Astrocyte (in vitro differentiated cells and primary cell): ENCODE measurements at regions not wholly inside any gene's neighbourhood (a gene's known extent, or its start where the extent isn't known, plus 50 kb on each side); places are given as distances from the start of the nearest gene placed in this dataset.

Source experiments
- DNase-seq: peaks from one replicate; pipeline ENCODE4 v3.0.0-alpha.2; 2010; ENCODE audit warnings: low read depth
- FAIRE-seq: peaks from 2 replicates; lab custom pipeline; 2011; peaks lifted over from hg19 to GRCh38; lab: Jason Lieb, UNC
- H2AFZ ChIP-seq: 2 replicates; pipeline ENCODE4 v1.6.0; 2012; ENCODE audit warnings: low read depth, low read length, inconsistent platforms
- H3K27ac ChIP-seq: 2 replicates; pipeline ENCODE4 v1.5.1; 2011; ENCODE audit warnings: low read depth, low read length, inconsistent platforms
- H3K27me3 ChIP-seq: 2 replicates; pipeline ENCODE4 v1.6.0; 2011; ENCODE audit warnings: low read length, inconsistent platforms; ENCODE audit not compliant: insufficient read depth
- H3K36me3 ChIP-seq: 2 replicates; pipeline ENCODE4 v1.5.1; 2011; ENCODE audit warnings: low read length, inconsistent platforms; ENCODE audit not compliant: insufficient read depth
- H3K4me1 ChIP-seq: 2 replicates; pipeline ENCODE4 v1.5.1; 2011; ENCODE audit warnings: low read length, inconsistent platforms; ENCODE audit not compliant: insufficient read depth
- H3K4me2 ChIP-seq: 2 replicates; pipeline ENCODE4 v1.6.0; 2012; ENCODE audit warnings: low read length, inconsistent platforms
- H3K4me3 ChIP-seq: 2 replicates; pipeline ENCODE4 v1.5.1; 2011; ENCODE audit warnings: low read depth, mild to moderate bottlenecking, low read length, inconsistent platforms; ENCODE audit not compliant: insufficient read depth
- H3K79me2 ChIP-seq: 2 replicates; pipeline ENCODE4 v1.6.0; 2012; ENCODE audit warnings: mild to moderate bottlenecking, low read length, inconsistent platforms; ENCODE audit not compliant: insufficient read depth
- H3K9ac ChIP-seq: 2 replicates; pipeline ENCODE4 v1.6.0; 2012; ENCODE audit warnings: mild to moderate bottlenecking, low read length, inconsistent platforms
- H3K9me3 ChIP-seq: 2 replicates; pipeline ENCODE4 v1.5.1; 2012; ENCODE audit warnings: low read depth, mild to moderate bottlenecking, low read length, inconsistent platforms; ENCODE audit not compliant: insufficient read depth
- H4K20me1 ChIP-seq: 2 replicates; pipeline ENCODE4 v1.6.0; 2012; ENCODE audit warnings: low read length, inconsistent platforms; ENCODE audit not compliant: insufficient read depth
- H3K27ac Mint-ChIP-seq: one replicate; pipeline ENCODE4 v1.8.0; 2021; ENCODE audit warnings: mild to moderate bottlenecking, mixed read lengths; ENCODE audit not compliant: unreplicated experiment
- H3K27me3 Mint-ChIP-seq: one replicate; pipeline ENCODE4 v1.8.0; 2021; ENCODE audit warnings: low read depth, mixed read lengths; ENCODE audit not compliant: unreplicated experiment
- H3K36me3 Mint-ChIP-seq: one replicate; pipeline ENCODE4 v1.8.0; 2021; ENCODE audit warnings: low read depth, mixed read lengths; ENCODE audit not compliant: unreplicated experiment
- H3K4me1 Mint-ChIP-seq: one replicate; pipeline ENCODE4 v1.8.0; 2021; ENCODE audit warnings: low read depth, mixed read lengths; ENCODE audit not compliant: unreplicated experiment
- H3K4me3 Mint-ChIP-seq: one replicate; pipeline ENCODE4 v1.8.0; 2021; ENCODE audit warnings: mild to moderate bottlenecking, moderate library complexity, mixed read lengths; ENCODE audit not compliant: unreplicated experiment
- H3K9me3 Mint-ChIP-seq: one replicate; pipeline ENCODE4 v1.8.0; 2021; ENCODE audit warnings: mild to moderate bottlenecking, mixed read lengths; ENCODE audit not compliant: unreplicated experiment
- EZH2 ChIP-seq: IDR thresholded peaks from 2 replicates; pipeline ENCODE4 v1.6.1; 2012; ENCODE audit warnings: mild to moderate bottlenecking, low read length, inconsistent platforms; ENCODE audit not compliant: insufficient read depth
- TF ChIP-seq, protein P1 (sequence below): IDR thresholded peaks from 2 replicates; pipeline ENCODE4 v1.5.1; 2011; ENCODE audit warnings: low read depth, mild to moderate bottlenecking, inconsistent platforms, low read length, moderate library complexity; ENCODE audit not compliant: insufficient read depth

DNA sequence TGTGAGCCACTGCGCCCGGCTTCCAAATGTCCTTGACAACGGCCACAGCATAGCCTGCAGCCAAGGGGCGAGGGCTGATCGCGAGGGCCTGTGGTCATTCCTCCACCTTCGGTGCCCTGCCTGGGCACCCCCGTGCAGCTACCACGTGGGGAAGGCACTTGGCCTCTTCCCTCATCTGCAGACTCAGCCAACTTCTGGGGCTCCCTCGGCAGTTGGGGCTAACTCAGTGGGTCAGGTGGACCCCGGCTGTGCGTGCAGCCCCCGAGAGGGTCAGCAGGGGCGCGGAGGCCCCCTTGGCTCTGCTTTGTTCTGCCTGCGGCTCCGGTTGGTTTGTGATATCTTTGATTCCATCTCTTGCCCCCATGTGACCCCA is 52.9 kb upstream of the BHLHE23 start:
- H3K4me1 Mint-ChIP-seq: no peaks in the 10 kb centered on the region
- H3K9me3 Mint-ChIP-seq: peaks cover 4% of the 10 kb centered on the region
- no peak overlapping the region for H3K27ac Mint-ChIP-seq
- H4K20me1 ChIP-seq: peaks cover 11% of the 10 kb centered on the region
- no peak overlapping the region for H3K9ac ChIP-seq
- no peak overlapping the region for H3K4me2 ChIP-seq
- no peak overlapping the region for H2AFZ ChIP-seq
- H3K79me2 ChIP-seq: no peaks in the 10 kb centered on the region
- H3K27ac ChIP-seq: no peak overlapping the region
- TF ChIP-seq EZH2: no peak
- TF ChIP-seq, protein P1, sequence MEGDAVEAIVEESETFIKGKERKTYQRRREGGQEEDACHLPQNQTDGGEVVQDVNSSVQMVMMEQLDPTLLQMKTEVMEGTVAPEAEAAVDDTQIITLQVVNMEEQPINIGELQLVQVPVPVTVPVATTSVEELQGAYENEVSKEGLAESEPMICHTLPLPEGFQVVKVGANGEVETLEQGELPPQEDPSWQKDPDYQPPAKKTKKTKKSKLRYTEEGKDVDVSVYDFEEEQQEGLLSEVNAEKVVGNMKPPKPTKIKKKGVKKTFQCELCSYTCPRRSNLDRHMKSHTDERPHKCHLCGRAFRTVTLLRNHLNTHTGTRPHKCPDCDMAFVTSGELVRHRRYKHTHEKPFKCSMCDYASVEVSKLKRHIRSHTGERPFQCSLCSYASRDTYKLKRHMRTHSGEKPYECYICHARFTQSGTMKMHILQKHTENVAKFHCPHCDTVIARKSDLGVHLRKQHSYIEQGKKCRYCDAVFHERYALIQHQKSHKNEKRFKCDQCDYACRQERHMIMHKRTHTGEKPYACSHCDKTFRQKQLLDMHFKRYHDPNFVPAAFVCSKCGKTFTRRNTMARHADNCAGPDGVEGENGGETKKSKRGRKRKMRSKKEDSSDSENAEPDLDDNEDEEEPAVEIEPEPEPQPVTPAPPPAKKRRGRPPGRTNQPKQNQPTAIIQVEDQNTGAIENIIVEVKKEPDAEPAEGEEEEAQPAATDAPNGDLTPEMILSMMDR: no peak
- FAIRE-seq: no peak
- peaks cover 7% of the 10 kb centered on the region for H3K9me3 ChIP-seq
- H3K4me1 ChIP-seq: no peaks in the 10 kb centered on the region
- no peaks in the 10 kb centered on the region for H3K36me3 ChIP-seq
- H3K4me3 Mint-ChIP-seq: no peak overlapping the region
- no peak for DNase-seq
- peaks cover 24% of the 10 kb centered on the region for H3K27me3 Mint-ChIP-seq
- no peaks in the 10 kb centered on the region for H3K36me3 Mint-ChIP-seq
- H3K27me3 ChIP-seq: peaks cover 4% of the 10 kb centered on the region
- H3K4me3 ChIP-seq: no peak overlapping the region

DNA sequence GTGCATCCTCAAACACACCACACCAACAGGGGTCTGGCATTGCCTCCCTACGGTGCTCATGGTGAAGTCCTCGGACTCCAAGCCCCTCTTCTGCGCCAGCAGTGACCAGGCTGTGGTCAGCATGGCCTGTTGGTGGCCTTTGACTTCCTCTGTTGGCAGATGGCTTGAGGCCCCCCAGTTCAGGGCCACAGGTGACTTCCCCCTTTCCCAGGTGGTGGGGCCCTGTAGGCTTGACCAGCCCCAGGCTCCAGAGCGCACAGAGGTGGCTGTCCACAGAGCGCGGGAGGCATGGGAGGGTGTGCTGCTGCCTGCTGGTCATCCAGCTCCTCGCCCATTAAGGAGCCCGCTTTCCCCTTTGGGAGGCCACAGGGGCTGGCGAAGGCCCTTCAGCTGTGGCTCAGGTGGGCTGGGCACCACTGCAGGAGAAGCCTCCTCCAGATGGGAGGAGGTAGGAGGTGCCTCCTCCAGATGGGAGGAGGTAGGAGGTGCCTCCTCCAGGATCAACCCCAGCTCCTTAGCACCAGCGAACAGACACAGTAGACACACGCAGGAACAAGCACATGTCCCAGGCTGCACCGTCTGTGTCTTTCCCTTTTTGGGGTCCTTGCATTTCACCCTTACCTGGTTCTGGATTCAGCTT is 52.1 kb upstream of the BHLHE23 start:
- no peak for TF ChIP-seq EZH2
- H4K20me1 ChIP-seq: peaks cover 11% of the 10 kb centered on the region
- no peak overlapping the region for H3K9ac ChIP-seq
- FAIRE-seq (no peak), DNase-seq (no peak)
- peaks cover 22% of the 10 kb centered on the region for H3K27me3 Mint-ChIP-seq
- H3K4me1 ChIP-seq: no peaks in the 10 kb centered on the region
- H2AFZ ChIP-seq: no peak overlapping the region
- no peaks in the 10 kb centered on the region for H3K36me3 ChIP-seq
- no peak overlapping the region for H3K4me3 Mint-ChIP-seq
- H3K27ac ChIP-seq: no peak overlapping the region
- H3K9me3 Mint-ChIP-seq: peaks cover 4% of the 10 kb centered on the region
- no peak overlapping the region for H3K4me2 ChIP-seq
- H3K36me3 Mint-ChIP-seq: no peaks in the 10 kb centered on the region
- peaks cover 7% of the 10 kb centered on the region for H3K9me3 ChIP-seq
- H3K27me3 ChIP-seq: peaks cover 7% of the 10 kb centered on the region
- H3K4me3 ChIP-seq: no peak overlapping the region
- H3K4me1 Mint-ChIP-seq: no peaks in the 10 kb centered on the region
- H3K27ac Mint-ChIP-seq: no peak overlapping the region
- no peaks in the 10 kb centered on the region for H3K79me2 ChIP-seq

DNA sequence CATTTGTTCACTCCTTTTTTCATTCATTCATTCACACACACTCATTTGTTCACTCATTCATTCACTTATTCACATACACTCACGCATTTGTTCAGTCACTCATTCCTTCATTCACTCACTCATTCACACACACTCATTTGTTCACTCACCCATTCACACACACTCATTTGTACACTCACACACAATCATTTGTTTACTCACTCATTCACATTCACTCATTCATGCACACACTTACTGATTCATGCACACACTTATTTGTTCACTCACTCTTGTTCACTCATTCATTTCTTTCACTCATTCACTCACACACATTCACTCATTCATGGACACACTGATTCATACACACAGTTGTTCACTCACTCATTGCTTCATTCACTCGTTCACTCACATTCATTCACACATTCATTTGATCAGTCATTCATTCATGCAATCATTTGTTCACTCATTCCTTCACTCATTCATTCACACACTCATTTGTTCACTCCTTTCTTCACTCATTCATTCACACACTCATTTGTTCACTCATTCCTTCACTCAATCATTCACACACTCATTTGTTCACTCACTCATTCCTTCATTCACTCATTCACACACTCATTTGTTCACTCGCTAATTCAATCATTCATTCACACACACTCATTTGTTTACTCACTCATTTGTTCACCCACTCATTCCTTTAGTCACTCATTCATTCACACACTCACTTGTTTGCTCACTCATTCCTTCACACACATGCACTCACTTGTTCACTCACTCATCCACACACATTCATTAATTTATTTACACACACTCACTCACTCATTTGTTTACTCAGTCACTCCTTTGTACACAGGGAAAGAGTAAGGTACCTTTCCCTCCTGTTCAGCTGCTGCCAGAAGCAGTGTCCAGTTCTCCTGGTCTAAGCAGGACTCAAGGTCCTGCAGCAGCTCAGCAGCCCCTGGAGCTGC is 50.7 kb upstream of the BHLHE23 start:
- Histone ChIP-seq H3K27me3 (peaks cover 15% of the 10 kb centered on the region), H3K4me1 (no peaks in the 10 kb centered on the region), H3K27ac (no peak overlapping the region), H3K79me2 (no peaks in the 10 kb centered on the region), H3K4me3 (no peak overlapping the region), H3K4me2 (no peak overlapping the region), H3K9ac (no peak overlapping the region), H4K20me1 (peaks cover 13% of the 10 kb centered on the region), H3K36me3 (no peaks in the 10 kb centered on the region), H2AFZ (no peak overlapping the region), H3K9me3 (peaks cover 7% of the 10 kb centered on the region)
- Mint-ChIP-seq H3K4me3 (no peak overlapping the region), H3K27ac (no peak overlapping the region), H3K4me1 (no peaks in the 10 kb centered on the region), H3K27me3 (peaks cover 17% of the 10 kb centered on the region), H3K9me3 (peaks cover 4% of the 10 kb centered on the region), H3K36me3 (no peaks in the 10 kb centered on the region)
- TF ChIP-seq EZH2: no peak
- TF ChIP-seq, protein P1: no peak
- FAIRE-seq (peak; percentile 83), DNase-seq (peak; percentile 8)
